Hepatocyte (in vitro differentiated cells): ENCODE measurements at regions not wholly inside any gene's neighbourhood (a gene's known extent, or its start where the extent isn't known, plus 50 kb on each side); places are given as distances from the start of the nearest gene placed in this dataset.

Source experiments
- CTCF ChIP-seq: fragments of 200-600 bp; sonication (generic); IDR thresholded peaks from 2 replicates; pipeline ENCODE4 v1.5.1; 2016; ENCODE audit warnings: antibody characterized with exemption, mild to moderate bottlenecking; ENCODE audit not compliant: poor library complexity
- EZH2 ChIP-seq: fragments of 200-600 bp; sonication (generic); IDR thresholded peaks from 2 replicates; pipeline ENCODE4 v1.6.1; 2016; ENCODE audit warnings: antibody characterized with exemption, mild to moderate bottlenecking, borderline replicate concordance

DNA sequence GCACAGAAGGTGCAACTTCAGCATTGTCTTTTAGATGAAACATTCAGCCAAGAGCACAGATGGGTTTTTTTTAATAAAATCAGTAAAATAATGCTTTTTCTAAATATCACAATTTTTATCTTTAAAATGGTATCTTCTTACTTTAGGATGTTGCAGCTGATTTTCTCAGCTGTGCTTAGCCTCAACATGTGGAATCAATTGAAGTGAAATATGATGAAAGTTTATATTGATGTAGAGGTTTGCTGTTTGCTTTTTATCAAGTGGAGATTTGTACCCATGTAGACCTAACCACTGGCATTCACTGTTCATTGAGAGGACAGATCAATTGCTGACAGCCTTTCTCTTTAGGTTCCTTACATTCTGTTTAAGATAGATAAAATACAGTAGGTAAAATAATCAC lies 107.8 kb downstream of the CYB561 start:
- TF ChIP-seq CTCF (no peak), EZH2 (no peak)
